Transverse colon (tissue), 4 donors: ENCODE measurements at regions not wholly inside any gene's neighbourhood (a gene's known extent, or its start where the extent isn't known, plus 50 kb on each side); places are given as distances from the start of the nearest gene placed in this dataset.

Experiments
- DNase-seq: peaks from one replicate; pipeline ENCODE4 v3.0.0-alpha.2; 2019
- H3K27ac ChIP-seq, 4 donors: fragments of 200-600 bp; sonication (generic); 2 replicates each; pipeline ENCODE4 v1.5.1; 2016 to 2018; ENCODE audit warnings: inconsistent platforms in 4 of 4
- H3K27me3 ChIP-seq: fragments of 200-600 bp; sonication (generic); 2 replicates; pipeline ENCODE4 v1.5.1; 2017; ENCODE audit warnings: inconsistent platforms
- H3K36me3 ChIP-seq, 4 donors: fragments of 200-600 bp; sonication (generic); 2 replicates each; pipeline ENCODE4 v1.5.1; 2017 to 2019; ENCODE audit warnings: inconsistent platforms in 4 of 4
- H3K4me1 ChIP-seq, 4 donors: fragments of 200-600 bp; sonication (generic); 2 replicates each; pipeline ENCODE4 v1.5.1; 2017 to 2020; ENCODE audit warnings: inconsistent platforms in 4 of 4
- H3K4me3 ChIP-seq, 4 donors: fragments of 200-600 bp; sonication (generic); 1 replicate in 1 of 4; 2 replicates in 3 of 4; pipeline versions ENCODE4 v1.5.1 to v1.6.1; 2017 to 2019; ENCODE audit warnings: inconsistent platforms in 4 of 4
- H3K9me3 ChIP-seq, 2 donors: fragments of 200-600 bp; sonication (generic); 2 replicates each; pipeline ENCODE4 v1.5.1; 2017 to 2019; ENCODE audit warnings: inconsistent platforms in 2 of 2
- CTCF ChIP-seq, 5 experiments: fragments of 200-600 bp in 3 of 5; fragments of 450-650 bp in 2 of 5; sonication (generic) in 3 of 5; IDR thresholded peaks; 1 replicate in 2 of 5; 2 replicates in 3 of 5; pipeline ENCODE4 v1.5.1; 2016 to 2017; ENCODE audit warnings: antibody characterized with exemption in 5 of 5, inconsistent platforms in 3 of 5, mild to moderate bottlenecking in 2 of 5, moderate library complexity in 1 of 5
- EP300 ChIP-seq: sonication (generic); formaldehyde crosslinking; IDR thresholded peaks from one replicate; pipeline ENCODE4 v1.6.1; 2017; ENCODE audit warnings: antibody characterized with exemption, low read depth
- POLR2A ChIP-seq: fragments of 450-650 bp; IDR thresholded peaks from one replicate; pipeline ENCODE4 v1.6.1; 2016; ENCODE audit warnings: antibody characterized with exemption, mild to moderate bottlenecking, moderate library complexity
- POLR2AphosphoS5 ChIP-seq, 3 donors: sonication (generic); formaldehyde crosslinking; IDR thresholded peaks; one replicate each; pipeline ENCODE4 v1.6.1; 2016; ENCODE audit warnings: antibody characterized with exemption in 3 of 3
- WGBS, 2 donors: methylation state at CpG; one replicate each; pipeline ENCODE4 v1.1.5; 2018; ENCODE audit warnings: low coverage in 1 of 2; 5-methylcytosine and 5-hydroxymethylcytosine counted together
- in situ Hi-C, 4 donors: fragments of 200-750 bp; cut with MboI; loops; one replicate each; pipeline versions ENCODE4 v1.15.0 to v1.15.1; 2017; ENCODE audit warnings: low sequenced_read_pairs in 3 of 4, low pct_ligation_motif_present in 1 of 4, low pct_unique_long_range_greater_than_20kb in 1 of 4
- intact Hi-C: fragments of 100-400 bp; cut with DNase I; formaldehyde crosslinking; loops from one replicate; pipeline ENCODE4 v1.15.1; 2023; ENCODE audit warnings: low total_unique reads

- no peaks in the 10 kb centered on the region for H3K27me3 ChIP-seq
- H3K36me3 ChIP-seq, result no peaks in the 10 kb centered on the region
- in situ Hi-C loops (no loop called here), intact Hi-C loops (no loop called here)
- H3K9me3 ChIP-seq, result no peaks in the 10 kb centered on the region
- H3K4me1 ChIP-seq, result no peaks in the 10 kb centered on the region
- no peak overlapping the region for H3K27ac ChIP-seq
- WGBS, 2 donors, result 72 to 75% methylated on average over 6 of the region's 6 CpGs
- TF ChIP-seq POLR2A, result no peak
- TF ChIP-seq EP300, result no peak
- TF ChIP-seq POLR2AphosphoS5 (IDR thresholded peaks at IDR 0.05), result no peak
- no peak for TF ChIP-seq CTCF (IDR thresholded peaks at IDR 0.05)
- no peak for DNase-seq
- H3K4me3 ChIP-seq, result no peak overlapping the region
Observed at GRCh38 chr11:101741479-101742175, 157.8 kb upstream of the TRPC6 start.

GRCh38 chr11:101741061-101741460 is 157.3 kb upstream of the TRPC6 start:
- 81 to 100% methylated on average over 1 of the region's 1 CpG for WGBS, 2 donors
- Histone ChIP-seq H3K9me3 (no peaks in the 10 kb centered on the region), H3K27me3 (no peaks in the 10 kb centered on the region), H3K4me3 (no peak overlapping the region), H3K4me1 (no peaks in the 10 kb centered on the region), H3K36me3 (no peaks in the 10 kb centered on the region), H3K27ac (no peak overlapping the region)
- DNase-seq, result no peak
- in situ Hi-C loops (no loop called here), intact Hi-C loops (no loop called here)
- TF ChIP-seq EP300, result no peak
- no peak for TF ChIP-seq POLR2A
- no peak for TF ChIP-seq CTCF (IDR thresholded peaks at IDR 0.05)
- TF ChIP-seq POLR2AphosphoS5 (IDR thresholded peaks at IDR 0.05), result no peak

GRCh38 chr11:101738452-101738851 is 154.6 kb upstream of the TRPC6 start:
- intact Hi-C loops, result no loop called here
- DNase-seq, result no peak

More at GRCh38 chr11:101738452-101738851, 154.6 kb upstream of the TRPC6 start:
- in situ Hi-C loops, result no loop called here
- H3K4me3 ChIP-seq, result no peak overlapping the region
- H3K36me3 ChIP-seq, result no peaks in the 10 kb centered on the region
- TF ChIP-seq EP300, result no peak
- TF ChIP-seq POLR2A, result no peak
- no peak for TF ChIP-seq CTCF (IDR thresholded peaks at IDR 0.05)
- no peak for TF ChIP-seq POLR2AphosphoS5 (IDR thresholded peaks at IDR 0.05)
- no peaks in the 10 kb centered on the region for H3K4me1 ChIP-seq
- H3K27ac ChIP-seq, result no peak overlapping the region
- H3K27me3 ChIP-seq, result no peaks in the 10 kb centered on the region
- WGBS, 2 donors, result 74 to 88% methylated on average over 1 of the region's 1 CpG
- no peaks in the 10 kb centered on the region for H3K9me3 ChIP-seq
